OCI-LY3 (cell line): ENCODE measurements at regions not wholly inside any gene's neighbourhood (a gene's known extent, or its start where the extent isn't known, plus 50 kb on each side); places are given as distances from the start of the nearest gene placed in this dataset.

Experiments
- H2AFZ ChIP-seq: fragments of 200-600, 300-600 bp; shearing (Covaris generic); 2 replicates; pipeline ENCODE4 v1.6.0; 2014; ENCODE audit warnings: antibody characterized with exemption, low read depth, low read length
- H3K27ac ChIP-seq: fragments of 200-600, 300-600 bp; sonication (generic); 2 replicates; pipeline ENCODE4 v1.5.1; 2014; ENCODE audit warnings: mild to moderate bottlenecking, low read length, moderate library complexity, mixed read lengths
- H3K27me3 ChIP-seq: fragments of 200-600, 300-600 bp; sonication (generic); 2 replicates; pipeline ENCODE4 v1.6.1; 2014; ENCODE audit warnings: low read depth, low read length, mixed read lengths
- H3K36me3 ChIP-seq: fragments of 200-600, 300-600 bp; sonication (generic); replicated peaks from 2 replicates; pipeline ENCODE3; 2014; ENCODE audit warnings: low read depth, low read length, mixed read lengths
- H3K4me1 ChIP-seq: fragments of 300-600, 200-600 bp; sonication (generic); 2 replicates; pipeline ENCODE4 v1.6.1; 2014; ENCODE audit warnings: low read length, mixed read lengths
- H3K4me2 ChIP-seq: fragments of 200-600, 300-600 bp; sonication (generic); 2 replicates; pipeline ENCODE4 v1.6.1; 2014; ENCODE audit warnings: low read length, mixed read lengths
- H3K4me3 ChIP-seq: fragments of 300-600, 200-600 bp; sonication (generic); 2 replicates; pipeline ENCODE4 v1.5.1; 2014; ENCODE audit warnings: antibody characterized with exemption, mild to moderate bottlenecking, low read length, moderate library complexity
- H3K79me2 ChIP-seq: fragments of 300-600, 200-600 bp; shearing (Covaris generic); 2 replicates; pipeline ENCODE4 v1.6.1; 2014; ENCODE audit warnings: mild to moderate bottlenecking, low read length, mixed read lengths
- H3K9ac ChIP-seq: fragments of 300-600, 200-600 bp; shearing (Covaris generic); 2 replicates; pipeline ENCODE4 v1.6.0; 2014; ENCODE audit warnings: mild to moderate bottlenecking, low read length, moderate library complexity
- H3K9me3 ChIP-seq: fragments of 200-600, 300-600 bp; shearing (Covaris generic); 2 replicates; pipeline ENCODE4 v1.6.1; 2014; ENCODE audit warnings: low read length, mixed read lengths; ENCODE audit not compliant: insufficient read depth
- H4K20me1 ChIP-seq: fragments of 200-600, 300-600 bp; sonication (generic); 2 replicates; pipeline ENCODE4 v1.6.1; 2016; ENCODE audit warnings: low read length, mixed read lengths; ENCODE audit not compliant: insufficient read depth
- EZH2phosphoT487 ChIP-seq: fragments of 200-600 bp; shearing (Covaris generic); IDR thresholded peaks from 2 replicates; pipeline ENCODE4 v1.6.1; 2018; ENCODE audit warnings: antibody characterized with exemption, mixed run types, low read depth
- TF ChIP-seq, protein P1 (sequence below): fragments of 200-600, 300-600 bp; sonication (generic); IDR thresholded peaks from 2 replicates; pipeline ENCODE4 v1.5.1; 2014; ENCODE audit warnings: antibody characterized with exemption, low read length, low read depth

DNA sequence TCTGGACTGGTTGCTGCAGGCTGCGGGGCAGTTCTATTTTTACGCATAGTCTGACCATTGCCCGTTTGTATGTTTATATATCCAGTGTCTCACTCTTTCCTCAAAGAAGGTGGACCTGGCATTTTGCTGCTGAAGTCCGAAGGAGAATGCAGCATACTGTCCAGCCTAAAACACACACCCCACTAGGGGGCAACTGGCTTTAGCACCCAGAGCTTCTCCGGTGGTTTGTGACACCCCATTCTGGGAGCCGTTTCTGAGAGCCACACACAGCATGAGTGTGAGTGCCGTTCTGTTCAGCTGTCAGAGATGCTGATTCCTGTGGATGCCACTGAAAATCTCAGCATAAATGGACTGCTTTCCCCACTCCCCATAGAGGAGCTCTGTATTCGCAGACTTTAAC, 290.5 kb upstream of the TAS2R1 start:
- Histone ChIP-seq H4K20me1 (no peaks in the 10 kb centered on the region), H3K9me3 (peaks cover 5% of the 10 kb centered on the region; the same call in 1 of the 2 replicates), H3K36me3 (no peaks in the 10 kb centered on the region), H3K27ac (no peak overlapping the region), H3K4me2 (no peak overlapping the region), H3K79me2 (no peaks in the 10 kb centered on the region), H3K4me3 (no peak overlapping the region), H3K4me1 (peaks cover 11% of the 10 kb centered on the region), H3K27me3 (no peaks in the 10 kb centered on the region), H2AFZ (no peak overlapping the region), H3K9ac (no peak overlapping the region)
- TF ChIP-seq EZH2phosphoT487 = no peak
- TF ChIP-seq, protein P1, sequence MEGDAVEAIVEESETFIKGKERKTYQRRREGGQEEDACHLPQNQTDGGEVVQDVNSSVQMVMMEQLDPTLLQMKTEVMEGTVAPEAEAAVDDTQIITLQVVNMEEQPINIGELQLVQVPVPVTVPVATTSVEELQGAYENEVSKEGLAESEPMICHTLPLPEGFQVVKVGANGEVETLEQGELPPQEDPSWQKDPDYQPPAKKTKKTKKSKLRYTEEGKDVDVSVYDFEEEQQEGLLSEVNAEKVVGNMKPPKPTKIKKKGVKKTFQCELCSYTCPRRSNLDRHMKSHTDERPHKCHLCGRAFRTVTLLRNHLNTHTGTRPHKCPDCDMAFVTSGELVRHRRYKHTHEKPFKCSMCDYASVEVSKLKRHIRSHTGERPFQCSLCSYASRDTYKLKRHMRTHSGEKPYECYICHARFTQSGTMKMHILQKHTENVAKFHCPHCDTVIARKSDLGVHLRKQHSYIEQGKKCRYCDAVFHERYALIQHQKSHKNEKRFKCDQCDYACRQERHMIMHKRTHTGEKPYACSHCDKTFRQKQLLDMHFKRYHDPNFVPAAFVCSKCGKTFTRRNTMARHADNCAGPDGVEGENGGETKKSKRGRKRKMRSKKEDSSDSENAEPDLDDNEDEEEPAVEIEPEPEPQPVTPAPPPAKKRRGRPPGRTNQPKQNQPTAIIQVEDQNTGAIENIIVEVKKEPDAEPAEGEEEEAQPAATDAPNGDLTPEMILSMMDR = no peak

GRCh38 chr5:9919306-9920030, 289.3 kb upstream of the TAS2R1 start:
- no peaks in the 10 kb centered on the region for H3K27me3 ChIP-seq
- H3K4me2 ChIP-seq = no peak overlapping the region
- H3K36me3 ChIP-seq = no peaks in the 10 kb centered on the region
- H3K4me1 ChIP-seq = peaks cover 5% of the 10 kb centered on the region
- no peaks in the 10 kb centered on the region for H4K20me1 ChIP-seq
- H3K27ac ChIP-seq = no peak overlapping the region
- no peak overlapping the region for H3K9ac ChIP-seq
- no peak overlapping the region for H3K4me3 ChIP-seq
- peaks cover 5% of the 10 kb centered on the region; the same call in 1 of the 2 replicates for H3K9me3 ChIP-seq
- no peaks in the 10 kb centered on the region for H3K79me2 ChIP-seq
- no peak for TF ChIP-seq EZH2phosphoT487
- TF ChIP-seq, protein P1 = no peak
- no peak overlapping the region for H2AFZ ChIP-seq

DNA sequence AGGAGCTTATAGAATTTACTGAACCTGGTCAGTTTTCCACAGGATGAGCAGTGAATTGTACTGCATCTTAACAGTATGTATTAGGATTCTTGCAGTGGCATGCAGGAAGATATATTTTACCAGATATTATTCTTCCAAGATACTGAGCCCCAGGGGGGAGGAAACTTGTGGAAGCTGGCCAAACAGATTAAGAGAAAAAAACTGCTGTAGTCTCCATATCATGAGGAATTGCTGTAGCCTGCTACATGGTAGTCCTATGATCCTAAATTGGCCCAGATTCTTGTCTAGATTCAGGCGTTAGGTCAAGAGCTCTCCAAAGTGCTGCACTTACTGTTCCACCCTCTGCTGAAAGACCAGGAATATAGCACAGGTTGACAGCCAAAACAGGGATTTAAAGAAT, 275.5 kb upstream of the TAS2R1 start:
- TF ChIP-seq, protein P1 = no peak
- Histone ChIP-seq H3K36me3 (no peaks in the 10 kb centered on the region), H2AFZ (no peak overlapping the region), H4K20me1 (no peaks in the 10 kb centered on the region), H3K4me2 (no peak overlapping the region), H3K27ac (no peak overlapping the region), H3K79me2 (no peaks in the 10 kb centered on the region), H3K9ac (no peak overlapping the region), H3K4me1 (no peaks in the 10 kb centered on the region), H3K27me3 (no peaks in the 10 kb centered on the region), H3K9me3 (no peaks in the 10 kb centered on the region), H3K4me3 (no peak overlapping the region)

DNA sequence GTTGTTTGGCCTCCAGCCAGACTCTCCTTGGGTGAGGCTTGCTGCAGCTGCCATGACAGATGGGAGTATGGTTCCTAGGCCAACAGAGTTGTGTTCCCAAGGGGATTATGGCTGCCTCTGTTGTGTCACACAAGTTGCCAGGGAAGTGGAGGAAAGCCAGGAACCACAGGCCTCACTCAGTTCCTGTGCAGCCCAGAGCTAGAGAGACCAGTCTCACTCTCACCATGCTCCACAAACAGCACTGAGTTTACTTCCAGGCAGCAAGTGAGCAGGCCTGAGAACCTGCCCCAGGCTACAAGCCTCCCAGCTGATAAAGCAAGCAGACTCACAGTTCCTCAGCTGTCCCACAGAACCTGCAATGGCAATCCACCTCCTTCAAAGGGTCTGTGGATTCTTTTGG, 273.6 kb upstream of the TAS2R1 start:
- Histone ChIP-seq H4K20me1 (no peaks in the 10 kb centered on the region), H3K27me3 (no peaks in the 10 kb centered on the region), H3K9ac (no peak overlapping the region), H3K79me2 (no peaks in the 10 kb centered on the region), H2AFZ (no peak overlapping the region), H3K36me3 (no peaks in the 10 kb centered on the region), H3K27ac (no peak overlapping the region), H3K9me3 (no peaks in the 10 kb centered on the region), H3K4me3 (no peak overlapping the region), H3K4me2 (no peak overlapping the region), H3K4me1 (no peaks in the 10 kb centered on the region)
- TF ChIP-seq, protein P1 = no peak
- no peak for TF ChIP-seq EZH2phosphoT487
